HepG2 (cell line): ENCODE measurements at regions not wholly inside any gene's neighbourhood (a gene's known extent, or its start where the extent isn't known, plus 50 kb on each side); places are given as distances from the start of the nearest gene placed in this dataset.

Experiments
- ATAC-seq: fragments of 200-7000 bp; cut with Tn5 transposase; 3 replicates; pipeline ENCODE4 v1.9.1; 2020; ENCODE audit warnings: mild to moderate bottlenecking, moderate library complexity
- BruUV-seq: library from RNA; stranded (reverse); fragments of 400-500 nt; replicated peaks from 2 replicates; lab custom pipeline; 2021; lab: Mats Ljungman, UMichigan
- CTCF ChIA-PET: fragments of 300-600 bp; formaldehyde crosslinking; extraction: SDS; loops from one replicate; lab custom pipeline; 2021; ENCODE audit warnings: low total read pairs, inconsistent platforms, low intra/inter-chr PET ratio; lab: Yijun Ruan, JAX
- POLR2A ChIA-PET: fragments of 350-600 bp; sonication (Branson Sonifier 250); formaldehyde crosslinking; loops from one replicate; lab custom pipeline; 2020; ENCODE audit warnings: antibody characterized with exemption, inconsistent platforms; lab: Yijun Ruan, JAX
- DNase-seq: peaks from one replicate; pipeline ENCODE4 v3.0.0-alpha.2; 2015; ENCODE audit warnings: low spot score
- FAIRE-seq: peaks from 3 replicates; lab custom pipeline; 2011; peaks lifted over from hg19 to GRCh38; lab: Jason Lieb, UNC
- H2AFZ ChIP-seq: one replicate; pipeline ENCODE4 v1.6.1; 2011; ENCODE audit warnings: low read length, inconsistent platforms
- H3K27ac ChIP-seq: fragments of 300-600 bp; 3 replicates; pipeline ENCODE4 v1.8.0; 2011; ENCODE audit warnings: mixed run types, mild to moderate bottlenecking, mixed read lengths, low read length, inconsistent platforms; ENCODE audit not compliant: insufficient read depth; ENCODE audit errors: extremely low read length
- H3K27me3 ChIP-seq, 2 experiments: fragments of 200-600 bp in 1 of 2; 2 replicates in 1 of 2; 3 replicates in 1 of 2; pipeline versions ENCODE4 v1.6.0 to v1.8.0; 2011; ENCODE audit warnings: low read length in 2 of 2, mild to moderate bottlenecking in 2 of 2, moderate library complexity in 2 of 2, inconsistent platforms in 1 of 2; ENCODE audit not compliant: insufficient read depth in 2 of 2, control insufficient read depth in 1 of 2
- H3K36me3 ChIP-seq, 2 experiments: fragments of 200-600 bp in 1 of 2; replicated peaks in 1 of 2; 2 replicates in 1 of 2; 3 replicates in 1 of 2; pipeline versions ENCODE4 v1.5.1 to v1.8.0; 2011; ENCODE audit warnings: low read length in 2 of 2, inconsistent platforms in 1 of 2; ENCODE audit not compliant: insufficient read depth in 2 of 2, control insufficient read depth in 1 of 2
- H3K4me1 ChIP-seq: 2 replicates; pipeline ENCODE4 v1.5.1; 2012; ENCODE audit warnings: low read length, inconsistent platforms; ENCODE audit not compliant: insufficient read depth
- H3K4me2 ChIP-seq: 2 replicates; pipeline ENCODE4 v1.6.0; 2011; ENCODE audit warnings: low read depth, low read length, inconsistent platforms
- H3K4me3 ChIP-seq, 3 experiments: fragments of 200-600 bp in 1 of 3; sonication (generic), shearing (Covaris generic) in 1 of 3; replicated peaks in 1 of 3; 2 replicates each; pipeline ENCODE4 v1.5.1; 2011 to 2016; ENCODE audit warnings: low read length in 3 of 3, inconsistent platforms in 2 of 3, low read depth in 2 of 3, mild to moderate bottlenecking in 2 of 3, control low read depth in 1 of 3, mixed read lengths in 1 of 3; ENCODE audit not compliant: insufficient read depth in 1 of 3
- H3K79me2 ChIP-seq: one replicate; pipeline ENCODE4 v1.6.1; 2011; ENCODE audit warnings: low read length, inconsistent platforms; ENCODE audit not compliant: insufficient read depth
- H3K9ac ChIP-seq: 2 replicates; pipeline ENCODE4 v1.6.0; 2011; ENCODE audit warnings: mild to moderate bottlenecking, low read depth, low read length, inconsistent platforms; ENCODE audit not compliant: insufficient read depth
- H3K9me3 ChIP-seq: 2 replicates; pipeline ENCODE4 v1.5.1; 2012; ENCODE audit warnings: mild to moderate bottlenecking, low read length
- H4K20me1 ChIP-seq: 2 replicates; pipeline ENCODE4 v1.6.0; 2011; ENCODE audit warnings: inconsistent platforms, mild to moderate bottlenecking, low read length, moderate library complexity; ENCODE audit not compliant: insufficient read depth
- CTCF ChIP-seq: sonication (generic); formaldehyde crosslinking; IDR thresholded peaks from 2 replicates; pipeline ENCODE4 v1.5.0; 2020; ENCODE audit warnings: mild to moderate bottlenecking, missing genetic modification reagents, moderate library complexity
- ELF3 ChIP-seq: IDR thresholded peaks from 2 replicates; pipeline ENCODE4 v1.6.1; 2016; ENCODE audit warnings: missing genetic modification reagents, missing compliant biosample characterization
- ETV5 ChIP-seq: IDR thresholded peaks from 2 replicates; pipeline ENCODE4 v1.6.1; 2018; ENCODE audit warnings: missing biosample characterization, missing genetic modification reagents, inconsistent platforms, borderline replicate concordance
- FOXK2 ChIP-seq: fragments of 450-650 bp; IDR thresholded peaks from 2 replicates; pipeline ENCODE4 v1.6.1; 2016
- RAD51 ChIP-seq: fragments of 450-650 bp; IDR thresholded peaks from 2 replicates; pipeline ENCODE4 v1.6.1; 2016; ENCODE audit warnings: borderline replicate concordance
- SP2 ChIP-seq: sonication (generic); formaldehyde crosslinking; IDR thresholded peaks from 2 replicates; pipeline ENCODE4 v1.5.1; 2020; ENCODE audit warnings: mild to moderate bottlenecking, missing genetic modification reagents
- STAG1 ChIP-seq: sonication (generic); formaldehyde crosslinking; IDR thresholded peaks from 2 replicates; pipeline ENCODE4 v1.4.0; 2020; ENCODE audit warnings: missing genetic modification reagents
- USF2 ChIP-seq, 2 experiments: sonication (generic) in 1 of 2; formaldehyde crosslinking in 1 of 2; IDR thresholded peaks; 2 replicates each; pipeline versions ENCODE4 v1.5.1 to v1.6.1; 2011 to 2020; ENCODE audit warnings: borderline replicate concordance in 1 of 2, low read depth in 1 of 2, low read length in 1 of 2, mild to moderate bottlenecking in 1 of 2, missing genetic modification reagents in 1 of 2, moderate library complexity in 1 of 2
- ZNF253 ChIP-seq: sonication (generic); formaldehyde crosslinking; IDR thresholded peaks from 2 replicates; pipeline ENCODE4 v1.8.0; 2022; ENCODE audit warnings: mild to moderate bottlenecking, missing genetic modification reagents, borderline replicate concordance
- WGBS: methylation state at CpG from one replicate; pipeline ENCODE4 v1.1.6; 2017; ENCODE audit warnings: low lambda C conversion rate; 5-methylcytosine and 5-hydroxymethylcytosine counted together
- in situ Hi-C: cut with HindIII; loops from 2 replicates; pipeline ENCODE4 v1.10.0; 2017; ENCODE audit warnings: low pct_unique_long_range_greater_than_20kb; ENCODE audit not compliant: extremely low pct_ligation_motif_present
- intact Hi-C: fragments of 100-400 bp; cut with micrococcal nuclease; formaldehyde crosslinking; loops from one replicate; pipeline ENCODE4 v1.10.0; 2022; ENCODE audit not compliant: unreplicated experiment

GRCh38 chr10:78381107-78381506, 347.4 kb downstream of the RPS24 start:
- H4K20me1 ChIP-seq, result no peaks in the 10 kb centered on the region
- H3K4me2 ChIP-seq, result no peak overlapping the region
- FAIRE-seq, result no peak
- no peaks in the 10 kb centered on the region for H3K79me2 ChIP-seq
- no peak for ATAC-seq
- no peaks in the 10 kb centered on the region for H3K9me3 ChIP-seq
- 42% methylated on average over 18 of the region's 19 CpGs for WGBS
- TF ChIP-seq FOXK2 (no peak), CTCF (peak; percentile 24; the same call in 1 of the 2 replicates), STAG1 (CRISPR knock-in tag) (peak; percentile 33; the same call in 1 of the 2 replicates)
- BruUV-seq, result no TSS peak
- ChIA-PET CTCF (no interaction called here), POLR2A (no interaction called here)
- no peaks in the 10 kb centered on the region for H3K36me3 ChIP-seq
- intact Hi-C loops, result no loop called here
- H3K27me3 ChIP-seq, result peaks cover 4 to 13% of the 10 kb centered on the region in 2 experiments; a peak in 3 of 5 replicates
- in situ Hi-C loops, result no loop called here
- H2AFZ ChIP-seq, result no peak overlapping the region
- H3K9ac ChIP-seq, result no peak overlapping the region
- no peak overlapping the region for H3K27ac ChIP-seq
- DNase-seq, result no peak
- H3K4me3 ChIP-seq, result no peak overlapping the region
- H3K4me1 ChIP-seq, result no peaks in the 10 kb centered on the region

GRCh38 chr10:78382047-78382446, 348.4 kb downstream of the RPS24 start:
- H3K27me3 ChIP-seq, result peaks cover 4 to 8% of the 10 kb centered on the region in 2 experiments; a peak in 2 of 5 replicates
- no peaks in the 10 kb centered on the region for H3K4me1 ChIP-seq
- H3K36me3 ChIP-seq, result no peaks in the 10 kb centered on the region
- no peak for TF ChIP-seq ELF3 (CRISPR knock-in tag)
- peak; percentile 65 for TF ChIP-seq USF2 (IDR thresholded peaks at IDR 0.05; ENCODE audit: low read depth, low read length)
- TF ChIP-seq USF2 (CRISPR knock-in tag; IDR thresholded peaks at IDR 0.05; ENCODE audit: borderline replicate concordance), result no peak
- no peak for TF ChIP-seq ETV5 (CRISPR knock-in tag)
- TF ChIP-seq ZNF253 (CRISPR knock-in tag), result no peak
- TF ChIP-seq RAD51, result peak; percentile 77
- no peak for TF ChIP-seq SP2
- TF ChIP-seq, all 625 proteins: peak for 2
- Histone ChIP-seq H3K27ac (no peak overlapping the region), H3K9me3 (no peaks in the 10 kb centered on the region), H2AFZ (no peak overlapping the region), H4K20me1 (no peaks in the 10 kb centered on the region), H3K79me2 (no peaks in the 10 kb centered on the region), H3K9ac (no peak overlapping the region), H3K4me3 (no peak overlapping the region), H3K4me2 (no peak overlapping the region)
- no peak for FAIRE-seq
- intact Hi-C loops, result no loop called here
- CTCF ChIA-PET, result no interaction called here
- no peak for ATAC-seq
- in situ Hi-C loops, result no loop called here
- DNase-seq, result no peak
- WGBS, result 10% methylated on average over 5 of the region's 5 CpGs
- no TSS peak for BruUV-seq
- POLR2A ChIA-PET, result no interaction called here
